Neural cell (in vitro differentiated cells): ENCODE measurements at regions not wholly inside any gene's neighbourhood (a gene's known extent, or its start where the extent isn't known, plus 50 kb on each side); places are given as distances from the start of the nearest gene placed in this dataset.

ENCODE experiments used
- CTCF ChIP-seq: fragments of 450-650 bp; IDR thresholded peaks from 2 replicates; pipeline ENCODE4 v1.5.1; 2014; ENCODE audit warnings: antibody characterized with exemption, mild to moderate bottlenecking, moderate library complexity; ENCODE audit not compliant: poor library complexity, severe bottlenecking
- EZH2 ChIP-seq: fragments of 200-600, 300-800 bp; shearing (Covaris generic), sonication (generic); IDR thresholded peaks from 2 replicates; pipeline ENCODE4 v1.6.1; 2014; ENCODE audit warnings: antibody characterized with exemption, low read length, borderline replicate concordance, mild to moderate bottlenecking; ENCODE audit not compliant: insufficient read depth, poor library complexity, severe bottlenecking
- POLR2AphosphoS5 ChIP-seq: IDR thresholded peaks from 2 replicates; pipeline ENCODE4 v1.6.1; 2012

- TF ChIP-seq CTCF = no peak
- TF ChIP-seq EZH2 = no peak
- TF ChIP-seq POLR2AphosphoS5 = no peak
Observed at GRCh38 chr10:117674201-117674600, 131.7 kb downstream of the EMX2 start.
